Ammon's horn (tissue), 1 donor: ENCODE measurements at regions not wholly inside any gene's neighbourhood (a gene's known extent, or its start where the extent isn't known, plus 50 kb on each side); places are given as distances from the start of the nearest gene placed in this dataset.
"Not testable (repeated sequence)": the region's sequence is repeated elsewhere in the genome, so short reads cannot be mapped to it uniquely, and the experiment has no call there.

Source experiments
- DNase-seq: peaks from one replicate; pipeline ENCODE4 v3.0.0-alpha.2; 2016; ENCODE audit warnings: low spot score

DNA sequence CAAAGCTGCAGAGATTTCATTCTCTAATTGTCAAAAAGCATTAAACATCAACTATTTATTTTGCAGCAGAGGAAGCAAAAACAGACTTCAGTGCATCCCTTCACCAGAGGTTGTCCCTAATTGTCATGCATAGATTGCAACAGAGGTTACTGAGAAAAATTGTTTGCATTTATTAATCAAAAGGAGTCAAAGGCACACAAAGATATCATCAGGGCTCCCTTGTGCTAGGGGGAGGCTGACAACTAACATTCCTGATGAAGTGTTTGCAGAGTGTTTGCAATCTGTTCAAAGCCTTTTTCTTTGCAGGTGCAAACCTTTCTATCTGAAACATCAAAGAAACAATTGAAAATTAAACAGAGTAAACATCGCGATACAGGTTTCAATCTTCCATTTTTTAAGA lies 227.5 kb downstream of the TEX36 start:
- DNase-seq, result no peak

DNA sequence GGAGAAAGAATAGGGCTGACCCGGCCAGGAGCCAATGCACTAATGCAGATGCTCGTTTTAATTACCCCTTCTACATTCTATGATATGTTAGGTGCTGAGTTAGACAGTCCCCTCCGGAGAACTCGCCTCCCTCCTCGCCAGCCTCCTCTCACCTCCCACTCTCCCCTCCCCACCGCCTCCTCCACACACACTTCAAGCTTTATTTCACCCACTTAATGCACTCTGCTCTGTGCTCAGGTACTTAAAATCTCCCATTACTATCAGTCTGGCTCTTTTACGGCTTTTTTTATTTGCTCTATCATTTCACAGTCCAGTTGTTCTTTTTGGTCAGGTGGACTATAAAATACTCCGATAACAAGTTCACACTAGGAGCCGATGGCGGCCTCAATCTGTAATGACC lies 231.6 kb downstream of the TEX36 start:
- no peak for DNase-seq

DNA sequence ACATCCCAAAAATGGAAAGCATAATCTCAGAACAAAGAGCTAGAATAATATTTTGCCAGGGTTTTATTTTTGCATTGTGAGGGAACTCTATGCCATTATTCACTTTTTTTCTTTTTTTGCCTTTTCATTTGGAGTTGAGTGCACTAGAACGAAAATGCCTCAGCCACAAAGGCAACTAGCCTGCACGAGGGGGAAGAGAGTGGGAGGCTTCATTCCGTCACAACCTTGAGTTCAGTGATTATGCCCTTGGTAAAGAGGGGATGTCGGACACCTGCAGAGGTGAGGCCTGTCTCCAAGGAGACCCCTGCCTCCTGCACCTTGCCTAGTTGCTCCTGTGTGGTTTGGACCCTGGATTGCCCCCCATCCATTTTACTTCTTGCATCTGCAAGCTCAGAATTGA lies 232.7 kb downstream of the TEX36 start:
- no peak for DNase-seq

DNA sequence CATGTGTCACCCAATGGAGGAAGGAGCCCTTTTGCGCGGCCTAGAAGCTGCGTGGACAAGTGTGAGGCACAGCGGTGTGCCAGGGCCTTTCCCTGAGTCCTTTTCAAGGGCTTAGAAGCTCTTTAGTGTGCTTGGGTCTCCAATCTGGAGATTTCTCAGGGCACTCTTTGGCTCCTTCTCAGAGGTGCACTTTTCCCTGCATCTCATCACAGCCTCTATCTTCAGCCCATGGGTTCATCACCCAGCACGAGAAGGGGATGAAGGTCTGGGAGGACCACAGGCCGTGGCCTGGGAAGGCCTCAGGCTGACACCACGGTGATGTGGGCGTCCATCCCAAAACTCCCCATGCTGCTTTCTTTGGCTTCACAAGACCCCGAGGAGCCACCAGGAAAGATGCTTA lies 233.4 kb downstream of the TEX36 start:
- DNase-seq, result no peak

DNA sequence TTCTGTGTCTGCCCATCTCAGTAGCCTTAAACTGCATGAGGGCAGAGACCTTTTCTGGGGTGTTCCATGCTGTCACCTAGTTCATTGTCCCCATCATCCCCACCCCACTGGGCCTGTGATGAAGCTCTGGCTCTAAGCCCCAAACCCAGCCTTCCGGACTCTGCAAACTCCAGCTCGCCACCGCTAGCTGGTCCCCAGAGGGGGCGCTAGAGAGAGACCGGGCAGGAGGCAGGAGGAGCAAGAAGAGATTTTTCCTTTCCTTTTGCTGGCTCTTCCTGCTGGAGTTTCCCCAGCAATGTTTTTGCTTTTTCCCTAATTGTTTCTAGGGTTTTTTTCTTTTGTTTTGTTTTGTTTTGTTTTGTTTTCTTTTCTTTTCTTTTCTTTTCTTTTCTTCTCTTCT lies 234.4 kb downstream of the TEX36 start:
- DNase-seq, result no peak

DNA sequence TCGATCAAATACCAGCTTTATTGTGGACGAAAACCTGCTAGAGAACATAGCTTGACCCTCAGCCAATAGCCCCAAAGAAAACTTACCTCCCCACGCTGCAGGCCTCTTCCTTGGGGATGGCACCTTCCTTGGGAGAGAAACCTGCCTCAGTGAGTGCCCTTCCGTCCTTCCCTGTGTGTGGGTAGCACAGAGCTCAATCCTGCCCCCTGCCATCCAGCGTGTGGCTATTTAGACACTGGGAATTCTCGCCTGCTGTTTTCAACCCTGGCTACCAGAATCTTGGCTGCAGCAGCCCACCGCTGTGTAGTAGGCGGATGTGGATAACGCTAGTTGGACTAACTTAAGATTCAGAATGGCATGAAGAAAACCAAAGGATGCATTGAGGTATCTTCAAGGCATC lies 238.2 kb downstream of the TEX36 start:
- DNase-seq, result no peak

DNA sequence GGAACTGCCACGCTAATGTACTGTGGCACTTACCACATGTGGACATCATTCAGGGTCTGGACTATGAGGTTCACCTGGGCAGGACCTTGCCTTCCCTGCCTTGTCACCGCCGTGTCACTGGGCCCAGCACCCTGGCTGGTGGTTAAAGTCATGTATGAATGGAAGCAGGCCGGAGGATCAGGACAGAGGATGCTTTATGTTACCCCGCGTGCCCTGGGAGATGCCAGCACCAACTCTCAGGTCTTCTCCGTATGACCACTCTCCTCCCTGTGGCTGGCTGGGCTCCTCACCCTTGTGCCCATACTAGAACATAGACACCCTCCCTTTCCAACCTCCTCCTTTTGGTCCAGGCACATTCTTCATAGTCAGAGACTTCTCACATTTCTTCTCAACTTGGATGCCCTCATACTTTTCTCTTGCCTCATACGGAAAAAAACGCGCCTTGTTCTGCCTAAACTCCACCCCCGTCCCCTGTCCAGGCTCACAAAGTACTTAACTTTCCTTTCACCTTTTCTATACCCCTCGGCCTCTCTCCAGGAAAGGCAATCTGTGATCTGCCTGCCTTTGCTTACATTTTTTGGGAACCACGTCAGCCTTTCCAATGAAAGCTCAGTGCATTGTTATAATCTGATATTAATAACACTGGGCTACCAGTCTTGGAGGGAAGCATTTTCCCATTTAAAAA lies 240.0 kb downstream of the TEX36 start:
- DNase-seq, result no peak

DNA sequence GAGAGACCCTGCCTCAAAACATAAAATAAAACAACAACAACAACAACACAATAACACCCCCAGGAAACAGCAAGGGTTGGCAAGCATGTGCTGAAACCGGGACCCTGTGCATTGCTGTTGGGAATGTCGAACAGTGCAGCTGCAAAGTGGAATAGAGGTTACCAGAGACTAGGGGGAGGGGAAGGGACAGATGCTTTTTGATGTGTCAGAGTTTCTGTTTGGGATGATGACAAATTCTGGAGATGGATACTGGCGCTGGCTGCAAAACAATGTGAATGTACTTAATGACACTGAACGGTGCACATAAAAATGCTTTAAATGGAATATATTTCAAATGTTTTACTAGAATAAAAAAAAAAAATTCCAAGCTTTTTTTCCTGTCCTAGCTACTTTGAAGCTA lies 241.8 kb downstream of the TEX36 start:
- DNase-seq, result no peak

DNA sequence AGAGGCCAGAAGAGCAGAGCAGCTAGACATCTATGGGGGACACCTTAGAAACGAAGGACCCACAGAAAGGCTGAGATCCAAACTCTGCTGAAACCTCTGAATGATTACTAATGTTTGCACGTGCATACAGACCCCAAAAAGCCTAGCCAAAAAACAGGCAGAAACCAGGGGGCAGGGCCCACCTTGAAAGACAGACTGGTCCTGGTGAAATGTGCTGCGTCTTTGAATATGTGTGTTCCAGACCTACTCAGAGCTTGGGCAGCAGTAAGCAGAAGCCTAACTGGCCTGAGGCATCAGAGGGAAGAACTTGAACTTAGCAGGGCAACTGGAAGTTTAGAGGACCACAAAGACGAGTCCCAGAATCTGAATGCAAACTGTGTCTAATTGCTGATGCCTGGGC lies 251.8 kb downstream of the TEX36 start:
- DNase-seq, result no peak

DNA sequence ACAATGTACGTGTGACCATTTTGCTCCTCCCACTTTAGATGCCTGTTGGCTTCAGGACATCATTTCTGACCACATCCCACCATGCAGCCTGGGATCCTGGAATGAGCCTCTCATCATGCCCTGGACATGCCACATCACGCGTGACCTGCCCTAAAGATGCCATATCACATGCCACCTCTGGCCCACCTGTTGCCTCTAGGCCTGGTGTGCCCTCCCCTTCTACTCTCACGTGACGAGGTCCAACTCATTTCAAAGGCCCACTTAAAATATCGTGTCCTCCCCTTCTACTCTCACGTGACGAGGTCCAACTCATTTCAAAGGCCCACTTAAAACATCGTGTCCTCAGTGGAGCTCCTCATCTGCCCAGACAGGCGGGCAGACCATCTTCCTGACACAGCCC lies 254.9 kb downstream of the TEX36 start:
- no peak for DNase-seq

DNA sequence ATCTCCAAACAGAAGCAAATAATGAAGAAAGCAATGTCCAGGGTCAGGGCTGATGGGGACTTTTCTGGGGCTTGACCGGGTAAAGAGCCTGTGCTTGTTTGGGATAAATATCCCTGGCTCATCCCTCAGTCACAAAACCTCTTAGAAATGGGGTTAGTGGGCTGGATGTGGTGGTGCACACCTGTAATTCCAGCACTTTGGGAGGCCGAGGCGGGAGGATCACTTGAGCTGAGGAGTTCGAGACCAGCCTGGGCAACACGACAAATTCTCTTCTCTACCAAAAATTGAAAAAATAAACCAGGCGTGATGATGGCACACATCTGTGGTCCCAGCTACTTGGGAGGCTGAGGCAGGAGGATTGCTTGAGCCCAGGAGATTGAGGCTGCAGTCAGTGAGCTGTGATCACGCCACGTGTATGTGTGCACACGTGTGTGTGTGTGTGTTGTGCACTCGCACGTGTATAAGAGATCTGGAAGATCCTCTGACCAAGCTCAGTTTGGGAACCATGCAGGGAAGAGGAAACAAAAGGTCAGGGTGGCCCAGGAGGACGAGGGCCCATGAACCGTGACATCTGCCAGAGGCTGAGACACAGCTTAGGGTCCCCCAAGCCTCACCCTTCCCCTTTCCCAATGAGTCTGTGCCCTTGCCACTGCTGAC lies 258.6 kb downstream of the TEX36 start:
- DNase-seq, result no peak

DNA sequence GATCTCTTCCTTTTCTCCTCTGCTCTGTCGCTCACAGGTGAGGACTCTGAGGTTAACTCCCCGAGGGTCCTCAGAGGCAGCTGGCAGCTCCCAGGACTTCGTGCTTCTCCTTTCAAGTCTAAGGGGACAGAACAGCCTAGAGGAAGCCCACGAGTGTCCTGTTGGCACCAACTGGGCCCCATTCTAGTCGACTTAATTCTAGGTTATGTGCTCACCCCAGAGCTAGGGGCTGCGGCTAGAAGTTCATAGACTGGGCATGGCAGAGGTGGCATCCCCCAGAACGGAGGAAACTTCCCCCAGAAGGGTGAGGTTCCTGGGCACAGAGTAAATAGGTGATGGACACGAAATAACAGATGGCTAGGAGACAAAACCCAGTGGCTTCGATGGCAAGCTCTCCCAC lies 259.4 kb downstream of the TEX36 start:
- DNase-seq, result no peak

DNA sequence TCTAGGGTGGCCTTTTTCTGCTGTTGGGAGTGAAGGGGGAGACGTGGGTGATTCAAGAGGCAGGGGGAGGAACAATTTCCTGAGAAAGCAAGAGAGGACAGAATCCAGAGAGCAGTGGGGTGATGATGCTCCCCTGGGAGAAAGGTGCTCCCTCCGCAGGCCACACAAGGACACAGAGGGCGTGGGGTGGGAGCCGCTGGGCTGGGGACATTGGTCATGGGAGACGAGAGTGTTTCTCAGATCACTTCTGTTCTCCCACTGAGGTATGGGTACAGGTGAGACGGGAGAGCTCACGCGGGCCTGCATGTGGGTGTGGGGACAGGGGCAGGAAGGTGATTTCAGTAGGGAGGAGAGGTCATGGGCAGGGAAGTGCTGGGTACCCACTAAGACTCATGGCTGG lies 259.5 kb upstream of the CTBP2 start:
- no peak for DNase-seq

DNA sequence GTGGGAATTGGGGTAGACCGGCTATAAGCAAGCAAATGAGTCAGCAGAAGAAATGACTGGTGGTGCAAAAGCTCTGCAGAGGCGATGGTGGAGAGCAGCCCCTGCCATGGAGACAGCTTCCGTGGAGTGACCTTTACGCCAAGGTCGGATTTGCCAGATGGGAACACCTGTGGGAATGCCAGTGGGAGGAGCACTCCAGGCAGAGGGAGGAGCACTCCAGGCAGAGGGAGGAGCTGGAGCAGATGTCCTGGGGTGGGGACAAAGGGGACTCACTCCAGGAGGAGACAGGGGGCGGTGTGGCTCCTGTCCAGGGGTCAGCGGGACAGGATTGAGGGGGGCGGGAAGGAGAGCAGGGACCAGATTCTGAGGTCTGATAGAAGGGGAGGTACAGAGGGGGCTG lies 258.8 kb upstream of the CTBP2 start:
- no peak for DNase-seq

DNA sequence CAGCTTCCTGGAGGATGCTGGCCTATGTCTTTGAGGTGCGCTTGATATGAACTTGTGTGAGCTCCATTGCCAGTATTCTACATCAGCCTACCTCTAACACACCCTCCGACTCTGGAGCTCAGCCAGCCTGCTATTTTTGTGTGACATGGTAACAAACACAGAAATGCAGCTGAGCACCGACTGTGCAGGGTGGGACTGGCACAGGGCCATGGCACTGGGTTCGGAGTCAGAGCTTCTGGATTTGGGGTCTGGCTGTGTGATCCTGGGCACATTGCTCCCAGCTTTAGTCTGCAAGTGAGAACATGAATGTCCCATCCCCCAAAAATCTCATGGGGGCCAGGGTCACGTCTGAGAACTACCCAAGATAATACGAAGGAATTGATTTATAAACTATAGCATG lies 257.2 kb upstream of the CTBP2 start:
- no peak for DNase-seq

DNA sequence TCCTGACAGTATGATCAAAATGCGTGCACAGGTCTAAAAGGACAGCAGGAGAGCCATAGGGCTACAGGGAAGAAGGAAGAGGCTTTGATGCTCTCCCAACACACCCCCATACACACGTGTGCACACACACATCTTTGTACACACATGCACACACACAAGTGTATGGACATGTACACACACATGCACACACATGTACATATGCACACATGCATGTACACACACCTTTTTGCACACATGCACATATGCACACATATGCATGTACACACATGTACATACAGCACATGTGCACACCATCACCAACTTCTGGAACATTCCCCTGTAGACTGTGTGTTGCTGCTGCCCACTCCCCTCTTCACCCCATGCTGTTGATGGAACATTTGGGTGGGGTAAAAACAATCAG lies 255.6 kb upstream of the CTBP2 start:
- DNase-seq, result no peak

DNA sequence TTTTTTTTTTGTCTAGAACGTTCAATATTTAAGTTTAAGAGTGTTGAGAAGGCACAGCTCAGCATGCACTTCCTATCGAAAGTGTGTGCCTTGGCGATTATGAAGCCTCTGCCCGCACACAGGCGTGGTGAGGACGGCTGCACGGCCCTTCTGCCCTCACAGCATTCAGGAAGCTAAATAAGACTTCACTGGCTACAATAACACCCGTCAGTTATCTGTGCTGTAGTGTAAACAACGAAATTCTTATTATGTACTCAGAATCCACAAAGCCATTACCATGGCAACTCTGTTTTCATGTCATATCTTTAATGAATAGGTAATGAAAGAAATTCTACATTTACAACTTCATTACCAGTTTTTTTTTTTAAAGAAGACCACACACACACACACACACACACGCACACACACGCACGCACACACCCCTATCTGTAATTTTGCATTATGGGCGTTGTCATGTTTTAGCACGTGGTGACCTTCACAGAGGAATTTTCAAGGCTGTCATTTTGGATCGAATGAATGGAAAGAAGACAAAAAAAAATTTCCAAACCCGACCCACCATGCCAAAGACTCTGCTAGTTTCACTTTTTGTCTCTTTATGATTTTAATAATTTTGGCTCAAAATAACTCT lies 254.8 kb upstream of the CTBP2 start:
- DNase-seq, result no peak

DNA sequence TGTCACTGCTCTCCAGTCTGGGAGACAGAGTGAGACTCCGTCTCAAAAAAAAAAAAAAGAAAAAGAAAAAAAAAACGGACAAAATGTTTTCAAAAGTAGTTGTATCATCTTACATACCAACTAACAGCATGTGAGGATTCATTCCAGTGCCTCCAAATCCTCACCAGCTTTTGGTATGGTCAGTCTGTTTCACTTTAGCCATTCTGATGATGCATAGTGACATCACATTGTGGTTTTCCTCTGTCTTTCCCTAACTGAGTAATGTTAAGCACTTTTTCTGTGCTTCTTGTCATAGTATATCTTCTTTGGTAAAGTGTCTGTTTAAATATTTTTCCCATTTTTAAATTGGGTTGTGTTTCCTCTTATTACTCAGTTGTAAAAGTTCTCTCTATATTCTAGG lies 251.4 kb upstream of the CTBP2 start:
- no peak for DNase-seq

DNA sequence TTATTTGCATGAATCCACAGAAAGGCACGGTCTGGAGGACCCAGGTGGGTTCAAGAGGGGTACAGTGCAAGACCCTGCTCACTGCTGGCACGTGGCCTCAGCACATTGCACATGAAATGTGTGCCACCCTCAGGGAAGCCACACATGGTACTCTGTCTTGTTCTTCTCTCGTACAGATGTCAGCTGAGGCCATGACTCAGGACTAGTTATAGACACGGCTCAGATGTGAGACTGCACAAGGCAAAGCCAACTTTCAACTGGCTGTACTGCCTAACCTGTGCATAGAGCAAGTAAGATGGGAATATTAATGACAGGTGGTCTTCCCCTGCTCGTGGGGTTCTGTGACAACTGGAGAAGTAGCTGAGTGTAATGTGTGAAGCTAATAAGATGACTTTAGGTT lies 249.4 kb upstream of the CTBP2 start:
- DNase-seq, result no peak

DNA sequence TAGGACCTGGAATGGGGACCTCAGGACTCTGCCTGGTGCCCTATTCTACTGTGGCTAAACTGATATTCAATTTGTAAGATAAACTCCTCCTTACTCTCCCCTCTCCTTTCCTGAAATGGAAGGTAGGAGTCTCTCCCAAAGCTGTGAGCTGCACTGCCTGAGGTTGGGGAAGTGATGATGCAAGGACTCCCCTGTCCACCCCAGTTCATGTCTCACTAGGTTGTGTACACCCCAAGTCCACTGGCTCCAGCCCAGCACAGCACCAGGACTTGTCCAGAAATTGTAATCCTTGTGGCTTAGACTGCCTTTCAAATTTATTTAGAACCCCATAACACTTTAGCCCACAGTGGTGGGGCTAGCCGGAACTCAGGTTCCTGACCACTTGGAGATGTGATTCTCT lies 247.2 kb upstream of the CTBP2 start:
- no peak for DNase-seq

DNA sequence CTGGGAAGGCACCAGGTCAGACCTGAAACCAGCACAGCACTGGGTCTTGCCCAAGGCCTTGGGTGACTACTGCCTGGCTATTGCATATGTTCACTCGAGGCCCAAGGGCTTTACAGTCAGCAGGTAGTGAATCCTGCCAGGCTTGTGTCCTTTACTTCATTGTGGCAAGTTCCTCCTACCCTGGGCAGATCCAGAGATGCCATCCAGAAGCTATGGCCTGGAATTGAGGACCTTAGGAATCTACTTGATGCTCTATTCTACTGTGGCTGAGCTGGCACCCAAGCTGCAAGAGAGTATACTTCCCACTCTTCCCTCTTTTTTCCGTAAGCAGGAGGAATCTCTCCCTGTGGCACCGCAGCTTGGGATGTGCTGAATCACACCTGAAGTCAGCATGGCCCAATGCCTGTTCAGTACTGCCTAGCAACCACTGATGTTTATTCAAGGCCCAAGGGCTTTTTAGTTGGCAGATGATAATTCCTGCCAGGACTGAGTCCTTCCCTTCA lies 246.7 kb upstream of the CTBP2 start:
- DNase-seq, result no peak

DNA sequence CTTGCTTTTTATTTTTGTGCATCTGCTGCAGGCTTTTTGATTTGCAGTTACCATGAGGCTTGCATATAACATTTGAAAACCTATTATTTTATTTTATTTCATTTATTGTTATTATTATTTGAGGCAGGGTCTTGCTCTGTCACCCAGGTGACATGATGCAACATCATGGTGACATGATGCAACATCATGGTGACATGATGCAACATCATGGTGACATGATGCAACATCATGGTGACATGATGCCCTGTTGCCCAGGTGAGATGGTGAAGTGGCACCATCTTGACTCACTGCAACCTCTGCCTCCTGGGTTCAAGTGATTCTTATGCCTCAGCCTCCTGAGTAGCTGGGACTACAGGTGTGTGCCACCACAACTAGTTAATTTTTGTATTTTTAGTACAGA lies 244.5 kb upstream of the CTBP2 start:
- not testable (repeated sequence) for DNase-seq

DNA sequence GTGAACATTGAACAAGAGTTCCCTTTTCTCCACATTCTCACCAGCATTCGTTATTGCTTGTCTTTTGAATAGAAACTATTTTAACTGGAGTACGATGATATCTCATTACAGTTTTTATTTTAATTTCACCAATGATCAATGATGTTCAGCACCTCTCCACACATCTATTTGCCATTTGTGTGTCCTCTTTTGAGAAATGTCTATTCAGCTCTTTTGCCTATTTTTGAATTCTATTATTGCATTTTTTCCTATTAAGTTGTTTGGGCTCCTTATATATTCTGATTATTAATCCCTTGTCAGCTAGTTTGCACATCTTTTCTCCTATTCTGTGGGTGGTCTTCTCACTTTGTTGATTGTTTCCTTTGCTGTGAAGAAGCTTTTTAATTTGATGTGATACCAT lies 241.1 kb upstream of the CTBP2 start:
- DNase-seq, result no peak

DNA sequence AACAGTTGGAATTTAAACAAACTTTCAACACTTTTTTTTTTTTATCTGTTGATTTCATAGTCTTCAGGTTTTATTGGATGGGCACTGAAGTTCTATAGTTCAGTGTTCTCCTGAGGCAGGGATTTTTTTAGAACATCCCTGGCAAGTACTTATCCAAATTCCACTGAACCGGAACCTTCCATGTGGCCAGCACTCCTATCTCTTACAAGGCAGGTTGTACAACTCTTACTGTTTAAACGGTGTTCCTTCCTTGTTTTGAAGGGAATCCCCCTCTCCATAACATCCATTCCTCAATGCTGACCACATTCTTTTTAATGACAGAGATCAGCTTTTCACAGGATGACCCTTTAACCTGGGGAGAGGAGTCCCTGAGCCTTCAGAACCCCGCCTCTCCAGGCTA lies 238.9 kb upstream of the CTBP2 start:
- DNase-seq, result no peak
